ENCODE measurements at regions not wholly inside any gene's neighbourhood (a gene's known extent, or its start where the extent isn't known, plus 50 kb on each side); places are given as distances from the start of the nearest gene placed in this dataset.

GRCh38 chr6:77403424-77403823, 59.9 kb downstream of the HTR1B start:
- Histone ChIP-seq H3K27ac (ENCODE audit: low read depth, low read length) (no peak overlapping the region), H3K4me3 (ENCODE audit: low read length in 3 of 3) (no peak overlapping the region), H3K9ac (ENCODE audit: low read depth in 1 of 3, low read length in 3 of 3) (no peak overlapping the region), H3K27me3 (ENCODE audit: control insufficient read depth in 3 of 3, insufficient read depth in 3 of 3, low read length in 3 of 3) (no peaks in the 10 kb centered on the region), H3K36me3 (ENCODE audit: control insufficient read depth in 3 of 3, insufficient read depth in 3 of 3, low read length in 3 of 3) (no peaks in the 10 kb centered on the region), H3K9me3 (ENCODE audit: control insufficient read depth in 3 of 3, low read length in 3 of 3) (no peaks in the 10 kb centered on the region), H3K4me1 (ENCODE audit: control insufficient read depth in 3 of 3, insufficient read depth in 3 of 3, low read length in 3 of 3) (no peaks in the 10 kb centered on the region)

GRCh38 chr6:77401231-77401630, 62.1 kb downstream of the HTR1B start:
- H3K36me3 ChIP-seq (ENCODE audit: control insufficient read depth in 3 of 3, insufficient read depth in 3 of 3, low read length in 3 of 3): no peaks in the 10 kb centered on the region
- no peaks in the 10 kb centered on the region for H3K27me3 ChIP-seq (ENCODE audit: control insufficient read depth in 3 of 3, insufficient read depth in 3 of 3, low read length in 3 of 3)
- no peak overlapping the region for H3K4me3 ChIP-seq (ENCODE audit: low read length in 3 of 3)
- H3K27ac ChIP-seq (ENCODE audit: low read depth, low read length): no peak overlapping the region
- no peaks in the 10 kb centered on the region for H3K4me1 ChIP-seq (ENCODE audit: control insufficient read depth in 3 of 3, insufficient read depth in 3 of 3, low read length in 3 of 3)
- H3K9me3 ChIP-seq (ENCODE audit: control insufficient read depth in 3 of 3, low read length in 3 of 3): no peaks in the 10 kb centered on the region
- H3K9ac ChIP-seq (ENCODE audit: low read depth in 1 of 3, low read length in 3 of 3): no peak overlapping the region

- no peak overlapping the region for H3K9ac ChIP-seq (ENCODE audit: low read depth in 1 of 3, low read length in 3 of 3)
- no peak overlapping the region for H3K27ac ChIP-seq (ENCODE audit: low read depth, low read length)
- H3K9me3 ChIP-seq (ENCODE audit: control insufficient read depth in 3 of 3, low read length in 3 of 3): no peaks in the 10 kb centered on the region
- no peaks in the 10 kb centered on the region for H3K4me1 ChIP-seq (ENCODE audit: control insufficient read depth in 3 of 3, insufficient read depth in 3 of 3, low read length in 3 of 3)
- no peaks in the 10 kb centered on the region for H3K27me3 ChIP-seq (ENCODE audit: control insufficient read depth in 3 of 3, insufficient read depth in 3 of 3, low read length in 3 of 3)
- no peak overlapping the region for H3K4me3 ChIP-seq (ENCODE audit: low read length in 3 of 3)
- H3K36me3 ChIP-seq (ENCODE audit: control insufficient read depth in 3 of 3, insufficient read depth in 3 of 3, low read length in 3 of 3): no peaks in the 10 kb centered on the region
Observed at GRCh38 chr6:77397561-77397960, 65.7 kb downstream of the HTR1B start.

GRCh38 chr6:77389402-77389801, 73.9 kb downstream of the HTR1B start:
- Histone ChIP-seq H3K27ac (ENCODE audit: low read depth, low read length) (no peak overlapping the region), H3K4me1 (ENCODE audit: control insufficient read depth in 3 of 3, insufficient read depth in 3 of 3, low read length in 3 of 3) (no peaks in the 10 kb centered on the region), H3K4me3 (ENCODE audit: low read length in 3 of 3) (no peak overlapping the region), H3K9me3 (ENCODE audit: control insufficient read depth in 3 of 3, low read length in 3 of 3) (no peaks in the 10 kb centered on the region), H3K9ac (ENCODE audit: low read depth in 1 of 3, low read length in 3 of 3) (no peak overlapping the region), H3K36me3 (ENCODE audit: control insufficient read depth in 3 of 3, insufficient read depth in 3 of 3, low read length in 3 of 3) (no peaks in the 10 kb centered on the region), H3K27me3 (ENCODE audit: control insufficient read depth in 3 of 3, insufficient read depth in 3 of 3, low read length in 3 of 3) (no peaks in the 10 kb centered on the region)

GRCh38 chr6:77383026-77383425, 80.3 kb downstream of the HTR1B start:
- Histone ChIP-seq H3K36me3 (ENCODE audit: control insufficient read depth in 3 of 3, insufficient read depth in 3 of 3, low read length in 3 of 3) (no peaks in the 10 kb centered on the region), H3K4me3 (ENCODE audit: low read length in 3 of 3) (no peak overlapping the region), H3K27ac (ENCODE audit: low read depth, low read length) (no peak overlapping the region), H3K9me3 (ENCODE audit: control insufficient read depth in 3 of 3, low read length in 3 of 3) (peaks cover 0 to 2% (median 0%) of the 10 kb centered on the region in 3 donors), H3K27me3 (ENCODE audit: control insufficient read depth in 3 of 3, insufficient read depth in 3 of 3, low read length in 3 of 3) (no peaks in the 10 kb centered on the region), H3K9ac (ENCODE audit: low read depth in 1 of 3, low read length in 3 of 3) (no peak overlapping the region), H3K4me1 (ENCODE audit: control insufficient read depth in 3 of 3, insufficient read depth in 3 of 3, low read length in 3 of 3) (no peaks in the 10 kb centered on the region)

- Histone ChIP-seq H3K4me1 (ENCODE audit: control insufficient read depth in 3 of 3, insufficient read depth in 3 of 3, low read length in 3 of 3) (no peaks in the 10 kb centered on the region), H3K9me3 (ENCODE audit: control insufficient read depth in 3 of 3, low read length in 3 of 3) (no peaks in the 10 kb centered on the region), H3K4me3 (ENCODE audit: low read length in 3 of 3) (no peak overlapping the region), H3K27ac (ENCODE audit: low read depth, low read length) (no peak overlapping the region), H3K9ac (ENCODE audit: low read depth in 1 of 3, low read length in 3 of 3) (no peak overlapping the region), H3K27me3 (ENCODE audit: control insufficient read depth in 3 of 3, insufficient read depth in 3 of 3, low read length in 3 of 3) (no peaks in the 10 kb centered on the region), H3K36me3 (ENCODE audit: control insufficient read depth in 3 of 3, insufficient read depth in 3 of 3, low read length in 3 of 3) (no peaks in the 10 kb centered on the region)
Observed at GRCh38 chr6:77373955-77374354, 89.3 kb downstream of the HTR1B start.

- no peak overlapping the region for H3K4me3 ChIP-seq (ENCODE audit: low read length in 3 of 3)
- H3K9me3 ChIP-seq (ENCODE audit: control insufficient read depth in 3 of 3, low read length in 3 of 3): no peaks in the 10 kb centered on the region
- no peaks in the 10 kb centered on the region for H3K36me3 ChIP-seq (ENCODE audit: control insufficient read depth in 3 of 3, insufficient read depth in 3 of 3, low read length in 3 of 3)
Observed at GRCh38 chr6:77371748-77372147, 91.5 kb downstream of the HTR1B start.

GRCh38 chr6:77368660-77369313, 94.5 kb downstream of the HTR1B start:
- Histone ChIP-seq H3K4me3 (ENCODE audit: low read length in 3 of 3) (peak overlapping the region; percentile 32 to 63 (median 46)), H3K9ac (ENCODE audit: low read depth in 1 of 3, low read length in 3 of 3) (peak overlapping the region in 1 of 3 donors; percentile 18), H3K9me3 (ENCODE audit: control insufficient read depth in 3 of 3, low read length in 3 of 3) (no peaks in the 10 kb centered on the region), H3K27ac (ENCODE audit: low read depth, low read length) (no peak overlapping the region), H3K4me1 (ENCODE audit: control insufficient read depth in 3 of 3, insufficient read depth in 3 of 3, low read length in 3 of 3) (no peaks in the 10 kb centered on the region), H3K27me3 (ENCODE audit: control insufficient read depth in 3 of 3, insufficient read depth in 3 of 3, low read length in 3 of 3) (no peaks in the 10 kb centered on the region), H3K36me3 (ENCODE audit: control insufficient read depth in 3 of 3, insufficient read depth in 3 of 3, low read length in 3 of 3) (no peaks in the 10 kb centered on the region)

More at GRCh38 chr6:77371748-77372147, 91.5 kb downstream of the HTR1B start:
- Histone ChIP-seq H3K27me3 (ENCODE audit: control insufficient read depth in 3 of 3, insufficient read depth in 3 of 3, low read length in 3 of 3) (no peaks in the 10 kb centered on the region), H3K27ac (ENCODE audit: low read depth, low read length) (no peak overlapping the region), H3K9ac (ENCODE audit: low read depth in 1 of 3, low read length in 3 of 3) (no peak overlapping the region), H3K4me1 (ENCODE audit: control insufficient read depth in 3 of 3, insufficient read depth in 3 of 3, low read length in 3 of 3) (no peaks in the 10 kb centered on the region)

GRCh38 chr6:77366798-77367197, 96.5 kb downstream of the HTR1B start:
- H3K27ac ChIP-seq (ENCODE audit: low read depth, low read length): no peak overlapping the region
- no peak overlapping the region for H3K4me3 ChIP-seq (ENCODE audit: low read length in 3 of 3)
- H3K9ac ChIP-seq (ENCODE audit: low read depth in 1 of 3, low read length in 3 of 3): no peak overlapping the region
- H3K36me3 ChIP-seq (ENCODE audit: control insufficient read depth in 3 of 3, insufficient read depth in 3 of 3, low read length in 3 of 3): no peaks in the 10 kb centered on the region
- no peaks in the 10 kb centered on the region for H3K9me3 ChIP-seq (ENCODE audit: control insufficient read depth in 3 of 3, low read length in 3 of 3)
- no peaks in the 10 kb centered on the region for H3K4me1 ChIP-seq (ENCODE audit: control insufficient read depth in 3 of 3, insufficient read depth in 3 of 3, low read length in 3 of 3)
- H3K27me3 ChIP-seq (ENCODE audit: control insufficient read depth in 3 of 3, insufficient read depth in 3 of 3, low read length in 3 of 3): no peaks in the 10 kb centered on the region

- Histone ChIP-seq H3K36me3 (ENCODE audit: control insufficient read depth in 3 of 3, insufficient read depth in 3 of 3, low read length in 3 of 3) (no peaks in the 10 kb centered on the region), H3K27ac (ENCODE audit: low read depth, low read length) (no peak overlapping the region), H3K4me1 (ENCODE audit: control insufficient read depth in 3 of 3, insufficient read depth in 3 of 3, low read length in 3 of 3) (no peaks in the 10 kb centered on the region), H3K4me3 (ENCODE audit: low read length in 3 of 3) (no peak overlapping the region), H3K27me3 (ENCODE audit: control insufficient read depth in 3 of 3, insufficient read depth in 3 of 3, low read length in 3 of 3) (no peaks in the 10 kb centered on the region), H3K9me3 (ENCODE audit: control insufficient read depth in 3 of 3, low read length in 3 of 3) (no peaks in the 10 kb centered on the region), H3K9ac (ENCODE audit: low read depth in 1 of 3, low read length in 3 of 3) (no peak overlapping the region)
Observed at GRCh38 chr6:77363702-77364101, 99.6 kb downstream of the HTR1B start.
